Stomach (tissue), 8 donors: ENCODE measurements at regions not wholly inside any gene's neighbourhood (a gene's known extent, or its start where the extent isn't known, plus 50 kb on each side); places are given as distances from the start of the nearest gene placed in this dataset.

ENCODE experiments used
- DNase-seq, 2 donors: peaks; one replicate each; pipeline versions ENCODE4 v3.0.0 to v3.0.0-alpha.2; 2013 to 2019
- H3K27ac ChIP-seq, 5 donors: fragments of 200-600 bp in 4 of 5; sonication (generic) in 4 of 5; one replicate each; pipeline ENCODE4 v1.5.1; 2013 to 2019; ENCODE audit warnings: mild to moderate bottlenecking in 1 of 5, moderate library complexity in 1 of 5
- H3K27me3 ChIP-seq, 3 donors: fragments of 200-600 bp; sonication (generic); one replicate each; pipeline ENCODE4 v1.5.1; 2017 to 2019; ENCODE audit warnings: mixed run types in 1 of 3
- H3K36me3 ChIP-seq, 4 donors: fragments of 200-600 bp; sonication (generic); 1 replicate in 3 of 4; 2 replicates in 1 of 4; pipeline ENCODE4 v1.5.1; 2016 to 2019
- H3K4me1 ChIP-seq, 4 donors: fragments of 200-600 bp; sonication (generic); one replicate each; pipeline ENCODE4 v1.5.1; 2016 to 2019
- H3K4me3 ChIP-seq, 4 donors: fragments of 200-600 bp; sonication (generic) in 3 of 4; one replicate each; pipeline ENCODE4 v1.5.1; 2016 to 2019; ENCODE audit warnings: mild to moderate bottlenecking in 1 of 4
- H3K9me3 ChIP-seq, 4 donors: fragments of 200-600 bp; sonication (generic); one replicate each; pipeline ENCODE4 v1.5.1; 2016 to 2019
- CTCF ChIP-seq, 7 experiments: fragments of 450-650 bp in 4 of 7; fragments of 200-600 bp in 3 of 7; sonication (generic) in 3 of 7; IDR thresholded peaks; one replicate each; pipeline ENCODE4 v1.5.1; 2016 to 2019; ENCODE audit warnings: antibody characterized with exemption in 7 of 7, control low read depth in 2 of 7, mild to moderate bottlenecking in 1 of 7
- EP300 ChIP-seq: sonication (generic); formaldehyde crosslinking; IDR thresholded peaks from one replicate; pipeline ENCODE4 v1.6.1; 2017; ENCODE audit warnings: antibody characterized with exemption
- POLR2A ChIP-seq, 4 donors: fragments of 450-650 bp; IDR thresholded peaks; one replicate each; pipeline ENCODE4 v1.6.1; 2016; ENCODE audit warnings: antibody characterized with exemption in 4 of 4, control low read depth in 2 of 4, mild to moderate bottlenecking in 1 of 4, moderate library complexity in 1 of 4
- POLR2AphosphoS5 ChIP-seq, 3 donors: sonication (generic); formaldehyde crosslinking; IDR thresholded peaks; one replicate each; pipeline ENCODE4 v1.6.1; 2016; ENCODE audit warnings: antibody characterized with exemption in 3 of 3
- WGBS, 5 donors: extraction: QIAGEN DNeasy Blood & Tissue Kit in 3 of 5; methylation state at CpG; one replicate each; pipeline versions ENCODE4 v1.1.5 to v1.1.7; 2013 to 2018; 5-methylcytosine and 5-hydroxymethylcytosine counted together
- intact Hi-C: fragments of 100-400 bp; cut with DNase I; formaldehyde crosslinking; loops from one replicate; pipeline ENCODE4 v1.15.1; 2023; ENCODE audit warnings: low total_unique reads
- donor health status: healthy with polysubstance abuse.
- donor health status: Bipolar disorder and iron deficiency.
- donor health status: healthy.

GRCh38 chr19:30780456-30780855, 408.3 kb downstream of the ZNF536 start:
- no peak for DNase-seq
- H3K27ac ChIP-seq: no peak overlapping the region
- no peaks in the 10 kb centered on the region for H3K4me1 ChIP-seq
- no peak overlapping the region for H3K4me3 ChIP-seq
- no peak for TF ChIP-seq POLR2AphosphoS5 (IDR thresholded peaks at IDR 0.05)
- TF ChIP-seq CTCF (IDR thresholded peaks at IDR 0.05): no peak
- TF ChIP-seq POLR2A (IDR thresholded peaks at IDR 0.05): no peak
- TF ChIP-seq EP300: no peak
- H3K27me3 ChIP-seq: peaks cover 0 to 10% (median 0%) of the 10 kb centered on the region in 3 donors
- H3K9me3 ChIP-seq: no peaks in the 10 kb centered on the region
- intact Hi-C loops: no loop called here
- WGBS, 5 donors: 69 to 89% (median 77%) methylated on average over 2 of the region's 2 CpGs
- no peaks in the 10 kb centered on the region for H3K36me3 ChIP-seq

- WGBS, 5 donors: 37 to 68% (median 62%) methylated on average over 6 of the region's 6 CpGs
- no peak overlapping the region for H3K4me3 ChIP-seq
- intact Hi-C loops: no loop called here
- no peaks in the 10 kb centered on the region for H3K4me1 ChIP-seq
- peaks cover 0 to 10% (median 0%) of the 10 kb centered on the region in 3 donors for H3K27me3 ChIP-seq
- no peaks in the 10 kb centered on the region for H3K36me3 ChIP-seq
- peak in 1 of 2 donors; percentile 44 for DNase-seq
- no peaks in the 10 kb centered on the region for H3K9me3 ChIP-seq
- H3K27ac ChIP-seq: no peak overlapping the region
- TF ChIP-seq POLR2AphosphoS5 (IDR thresholded peaks at IDR 0.05) (no peak), POLR2A (IDR thresholded peaks at IDR 0.05) (no peak), CTCF (IDR thresholded peaks at IDR 0.05) (no peak)
These were observed 407.8 kb downstream of the ZNF536 start for GRCh38 chr19:30780032-30780431.

GRCh38 chr19:30778961-30779715, 407.0 kb downstream of the ZNF536 start:
- TF ChIP-seq EP300: no peak
- TF ChIP-seq POLR2AphosphoS5 (IDR thresholded peaks at IDR 0.05): no peak
- no peak for TF ChIP-seq POLR2A (IDR thresholded peaks at IDR 0.05)
- no peak for TF ChIP-seq CTCF (IDR thresholded peaks at IDR 0.05)
- intact Hi-C loops: no loop called here
- no peak overlapping the region for H3K27ac ChIP-seq
- no peaks in the 10 kb centered on the region for H3K4me1 ChIP-seq
- peaks cover 0 to 7% (median 0%) of the 10 kb centered on the region in 3 donors for H3K27me3 ChIP-seq
- no peak for DNase-seq
- H3K36me3 ChIP-seq: no peaks in the 10 kb centered on the region
- 78 to 89% (median 85%) methylated on average over 14 of the region's 14 CpGs for WGBS, 5 donors
- no peak overlapping the region for H3K4me3 ChIP-seq
- no peaks in the 10 kb centered on the region for H3K9me3 ChIP-seq

- WGBS, 5 donors: 73 to 81% (median 78%) methylated on average over 2 of the region's 2 CpGs
- Histone ChIP-seq H3K4me1 (no peaks in the 10 kb centered on the region), H3K27ac (no peak overlapping the region), H3K4me3 (no peak overlapping the region), H3K36me3 (no peaks in the 10 kb centered on the region), H3K9me3 (peaks cover 0 to 3% (median 1%) of the 10 kb centered on the region in 4 donors), H3K27me3 (no peaks in the 10 kb centered on the region)
- intact Hi-C loops: no loop called here
- DNase-seq: no peak
- no peak for TF ChIP-seq EP300
- TF ChIP-seq POLR2A (IDR thresholded peaks at IDR 0.05): no peak
- no peak for TF ChIP-seq CTCF (IDR thresholded peaks at IDR 0.05)
- no peak for TF ChIP-seq POLR2AphosphoS5 (IDR thresholded peaks at IDR 0.05)
These were observed 405.9 kb downstream of the ZNF536 start for GRCh38 chr19:30778061-30778460.
